GM12891 (cell line): ENCODE measurements at regions not wholly inside any gene's neighbourhood (a gene's known extent, or its start where the extent isn't known, plus 50 kb on each side); places are given as distances from the start of the nearest gene placed in this dataset.

Experiments used
- DNase-seq: peaks from one replicate; pipeline ENCODE4 v3.0.0; 2011; ENCODE audit warnings: low spot score; ENCODE audit not compliant: insufficient read length
- FAIRE-seq: peaks from 2 replicates; lab custom pipeline; 2011; peaks lifted over from hg19 to GRCh38; lab: Jason Lieb, UNC
- PAX5 ChIP-seq: IDR thresholded peaks from 2 replicates; pipeline ENCODE4 v1.6.1; 2011; ENCODE audit warnings: low read length, moderate library complexity, mild to moderate bottlenecking; ENCODE audit not compliant: insufficient read depth, severe bottlenecking
- POLR2A ChIP-seq: IDR thresholded peaks from 2 replicates; pipeline ENCODE4 v1.6.1; 2011; ENCODE audit warnings: low read depth, low read length, control low read depth
- POLR2AphosphoS5 ChIP-seq: IDR thresholded peaks from 2 replicates; pipeline ENCODE4 v1.6.1; 2011; ENCODE audit warnings: low read depth, low read length, control low read depth
- POU2F2 ChIP-seq: IDR thresholded peaks from 2 replicates; pipeline ENCODE4 v1.6.1; 2011; ENCODE audit warnings: low read depth, mild to moderate bottlenecking, control low read depth, low read length, moderate library complexity
- SPI1 ChIP-seq: IDR thresholded peaks from 2 replicates; pipeline ENCODE4 v1.6.1; 2011; ENCODE audit warnings: low read depth, low read length, control low read depth
- TAF1 ChIP-seq: IDR thresholded peaks from 2 replicates; pipeline ENCODE4 v1.6.1; 2011; ENCODE audit warnings: low read depth, low read length, control low read depth

DNA sequence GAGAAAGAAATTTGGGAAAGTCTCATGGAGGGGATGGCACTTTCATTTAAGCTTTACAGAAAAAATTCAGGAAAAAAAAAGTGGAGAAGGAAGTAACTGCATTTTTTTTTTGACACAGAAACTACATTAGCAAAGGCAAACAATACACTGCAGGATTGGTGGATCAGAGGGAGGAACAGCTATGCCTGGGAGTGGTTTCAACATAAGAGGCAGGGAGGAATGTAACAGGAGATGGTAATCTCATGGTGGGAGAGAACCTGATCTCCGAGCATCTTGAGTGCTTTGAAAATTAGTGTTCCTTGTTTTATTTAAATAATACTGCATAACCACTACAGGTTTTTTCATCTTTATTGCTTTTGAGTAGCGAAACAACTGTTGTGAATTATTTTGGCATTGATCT is 249.4 kb downstream of the FAM170A start:
- FAIRE-seq (no peak), DNase-seq (no peak)

DNA sequence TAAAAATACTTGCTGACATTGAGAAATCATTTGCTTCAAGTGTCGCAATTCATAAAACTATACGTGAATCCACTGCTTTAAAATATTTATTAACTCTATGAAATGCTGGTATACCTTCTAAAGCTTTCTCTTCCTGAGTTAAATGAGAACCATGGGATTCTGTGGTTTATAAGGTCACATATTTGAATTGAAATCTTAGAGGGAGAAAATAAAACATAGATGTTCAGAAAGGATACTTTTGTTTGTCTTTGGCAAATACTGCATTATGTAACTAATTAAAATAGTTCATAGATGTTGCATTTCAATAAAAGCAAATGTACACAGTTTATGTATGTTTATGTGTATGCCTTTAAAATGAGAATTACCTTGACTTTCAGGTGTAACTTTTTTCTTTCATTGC is 250.1 kb downstream of the FAM170A start:
- TF ChIP-seq SPI1 (no peak), PAX5 (no peak), POLR2A (no peak), POLR2AphosphoS5 (no peak), TAF1 (no peak), POU2F2 (no peak)
- FAIRE-seq (no peak), DNase-seq (no peak)

More for the DNA sequence above, 249.4 kb downstream of the FAM170A start:
- TF ChIP-seq TAF1: no peak
- no peak for TF ChIP-seq POLR2A
- no peak for TF ChIP-seq SPI1
- TF ChIP-seq POU2F2: no peak
- TF ChIP-seq POLR2AphosphoS5: no peak
- TF ChIP-seq PAX5: no peak

DNA sequence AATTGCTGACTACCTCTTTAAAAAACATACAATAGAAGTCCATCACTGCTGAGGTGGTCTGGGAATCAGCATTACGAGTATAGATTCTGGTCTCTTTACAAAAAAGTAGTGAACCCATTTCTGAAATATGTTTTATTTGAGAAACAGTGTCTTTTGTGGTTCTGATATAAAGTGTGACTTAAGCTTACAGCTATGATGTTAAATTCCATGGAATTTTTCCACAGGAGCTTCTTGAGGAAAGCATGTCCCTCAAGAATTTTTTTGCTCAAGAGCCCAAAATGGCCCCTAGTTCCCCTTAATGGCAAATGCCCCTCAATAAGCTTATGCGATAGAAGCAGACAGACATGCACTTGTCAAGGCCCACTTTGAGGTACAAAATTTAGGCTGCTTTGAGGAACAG is 265.7 kb downstream of the FAM170A start:
- DNase-seq: no peak
- FAIRE-seq: no peak
- no peak for TF ChIP-seq SPI1
- no peak for TF ChIP-seq POU2F2
- no peak for TF ChIP-seq POLR2AphosphoS5
- no peak for TF ChIP-seq PAX5
- TF ChIP-seq POLR2A: no peak
- no peak for TF ChIP-seq TAF1

DNA sequence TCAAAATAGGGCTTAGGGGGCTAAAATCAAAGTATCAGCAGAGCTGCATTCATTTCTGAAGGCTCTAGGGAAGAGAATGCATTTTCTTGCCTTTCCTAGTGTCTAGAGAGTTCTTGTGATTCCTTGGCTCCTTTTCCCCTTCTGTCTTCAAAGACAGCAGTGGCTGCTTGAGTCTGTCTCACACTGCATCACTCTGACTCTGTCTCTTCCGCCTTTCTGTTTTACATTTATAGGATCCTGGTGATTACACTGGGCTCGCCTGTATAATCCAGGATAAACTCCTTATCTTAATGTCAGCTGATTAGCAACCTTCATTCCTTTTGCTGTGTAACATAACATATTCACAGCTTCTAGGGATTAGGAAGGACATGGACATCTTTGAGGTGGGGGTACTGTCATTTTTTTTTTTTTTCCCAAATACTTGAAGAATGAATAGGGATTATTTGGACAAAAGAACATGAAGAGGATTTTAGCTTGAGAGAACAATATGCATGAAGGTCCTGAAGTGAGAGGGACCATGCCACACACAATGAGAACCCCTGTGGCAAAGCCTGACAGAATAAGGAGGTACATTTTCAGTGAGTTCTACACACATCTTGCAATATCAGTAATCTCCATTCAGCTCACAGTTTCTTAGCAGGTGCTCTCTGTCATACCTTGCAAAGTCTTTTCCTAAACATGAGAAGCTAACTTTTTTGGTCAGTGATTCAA is 267.6 kb downstream of the FAM170A start:
- no peak for FAIRE-seq
- no peak for TF ChIP-seq POU2F2
- no peak for TF ChIP-seq PAX5
- no peak for TF ChIP-seq SPI1
- no peak for TF ChIP-seq POLR2A
- no peak for TF ChIP-seq TAF1
- no peak for TF ChIP-seq POLR2AphosphoS5
- no peak for DNase-seq

DNA sequence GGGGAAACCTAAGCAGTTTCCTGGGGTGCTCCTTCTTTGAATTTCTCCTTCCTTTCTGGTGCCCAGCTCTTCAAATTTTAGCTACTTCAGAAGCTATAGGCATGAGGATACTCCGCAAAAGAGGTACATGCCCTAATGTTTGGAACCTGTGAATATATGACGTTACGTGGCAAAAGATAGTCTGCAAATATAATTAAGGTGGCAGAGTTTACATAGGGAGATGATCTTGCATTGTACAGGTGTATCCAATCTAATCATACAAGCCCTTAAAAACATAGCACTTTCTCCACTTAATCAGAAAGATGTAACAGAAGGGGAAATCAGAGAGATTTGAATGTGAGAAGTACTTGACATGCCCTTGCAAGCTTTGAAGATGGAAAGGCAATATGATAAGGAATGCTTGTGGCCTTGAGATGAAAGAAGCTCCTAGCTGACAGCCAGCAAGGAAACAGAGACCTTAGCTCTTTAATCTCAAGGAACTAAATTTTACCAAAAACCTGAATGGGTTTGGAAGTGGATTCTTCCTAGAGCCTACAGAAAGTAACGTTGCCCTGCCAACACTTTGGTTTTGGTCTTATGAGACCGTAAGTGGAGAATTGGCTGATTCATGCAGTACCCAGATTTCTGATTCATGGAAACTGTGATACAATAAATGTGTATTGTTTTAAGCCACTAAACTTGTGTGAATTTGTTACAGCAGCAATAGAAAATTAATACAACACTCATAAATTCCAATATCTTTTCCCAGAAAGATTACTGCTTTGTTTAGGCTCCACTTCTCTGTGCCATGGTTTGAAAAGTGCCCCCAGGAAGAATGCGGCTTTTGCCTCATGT is 268.4 kb downstream of the FAM170A start:
- FAIRE-seq (no peak), DNase-seq (no peak)
- TF ChIP-seq POLR2A (no peak), TAF1 (no peak), PAX5 (no peak)

DNA sequence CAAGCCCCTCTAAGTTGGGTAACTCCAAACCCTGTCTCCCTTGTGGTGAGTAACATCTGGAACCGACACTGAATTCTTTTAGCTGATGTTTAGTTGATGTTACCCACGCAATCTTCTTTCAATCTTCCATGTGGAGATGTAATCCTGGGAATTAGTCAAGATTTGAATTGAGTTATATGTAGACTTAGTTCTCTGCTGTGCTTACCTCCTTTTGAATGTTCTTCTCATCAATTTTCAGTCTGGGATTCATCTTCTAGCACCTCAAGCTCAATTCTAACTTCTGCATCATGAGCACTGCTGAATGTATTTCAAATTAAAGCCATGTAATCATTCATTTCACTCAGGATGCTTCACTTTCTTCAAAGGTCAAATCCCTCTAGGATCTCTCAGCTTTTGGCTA is 270.6 kb downstream of the FAM170A start:
- DNase-seq (no peak), FAIRE-seq (no peak)
- TF ChIP-seq TAF1: no peak
- no peak for TF ChIP-seq PAX5
- TF ChIP-seq POU2F2: no peak
- TF ChIP-seq POLR2AphosphoS5: no peak
- no peak for TF ChIP-seq POLR2A
- TF ChIP-seq SPI1: no peak

DNA sequence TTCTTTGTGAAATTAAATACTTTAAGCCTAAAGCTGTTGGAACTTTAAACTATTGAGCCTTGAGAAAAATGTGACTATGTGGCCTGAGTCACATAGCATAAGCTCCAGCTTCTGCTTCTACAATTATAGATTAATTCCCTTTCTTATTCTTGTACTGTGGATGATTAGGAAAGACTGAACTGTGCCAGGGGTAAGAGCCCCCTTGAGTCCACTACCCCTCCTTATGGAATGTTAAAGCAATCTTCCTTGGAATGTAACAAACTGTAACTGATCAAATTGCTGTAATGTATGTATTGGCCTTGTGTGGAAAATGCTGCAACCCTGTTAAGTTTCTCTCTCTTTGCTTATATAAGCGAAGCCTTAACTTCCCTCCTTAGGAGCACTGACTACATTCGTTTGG is 273.2 kb downstream of the FAM170A start:
- TF ChIP-seq POLR2AphosphoS5: no peak
- no peak for TF ChIP-seq POU2F2
- TF ChIP-seq SPI1: no peak
- TF ChIP-seq POLR2A: no peak
- TF ChIP-seq PAX5: no peak
- TF ChIP-seq TAF1: no peak
- DNase-seq: no peak
- no peak for FAIRE-seq

DNA sequence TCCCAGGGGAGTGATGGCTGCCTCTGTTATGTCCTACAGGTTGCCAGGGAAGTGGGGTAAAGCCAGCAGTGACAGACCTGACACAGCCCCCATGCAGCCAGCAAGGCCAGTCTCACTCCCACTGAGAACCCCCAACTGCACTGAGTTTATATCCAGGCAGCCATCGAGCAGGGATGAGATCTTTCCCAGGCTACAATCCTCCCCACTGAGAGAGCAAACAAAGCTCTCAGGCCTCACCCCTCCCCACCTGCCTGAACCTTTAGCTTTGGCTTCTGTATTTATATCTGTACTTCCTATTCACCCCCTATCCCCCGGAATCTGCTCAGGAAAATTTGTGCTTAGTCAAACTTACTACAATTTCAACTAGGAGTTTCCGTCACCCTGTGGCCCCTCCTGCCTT is 284.1 kb downstream of the FAM170A start:
- FAIRE-seq (no peak), DNase-seq (no peak)
- no peak for TF ChIP-seq SPI1

DNA sequence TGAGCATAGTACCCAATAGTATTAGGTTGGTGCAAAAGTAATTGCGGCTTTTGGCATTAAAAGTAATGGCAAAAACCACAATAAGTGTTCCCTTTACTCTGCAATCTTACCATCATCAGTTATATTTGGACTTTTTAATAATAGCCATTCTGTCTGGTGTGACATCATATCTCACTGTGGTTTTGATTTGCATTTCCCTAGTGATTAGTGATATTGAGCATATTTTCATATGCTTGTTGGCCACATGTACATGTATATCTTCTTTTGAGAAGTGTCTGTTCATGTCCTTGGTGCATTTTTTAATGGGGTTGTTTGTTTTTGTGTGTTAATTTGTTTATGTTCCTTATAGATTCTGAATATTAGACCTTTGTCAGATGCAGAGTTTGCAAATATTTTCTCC is 289.9 kb downstream of the FAM170A start:
- no peak for FAIRE-seq
- TF ChIP-seq POU2F2: no peak
- TF ChIP-seq PAX5: no peak
- DNase-seq: no peak

DNA sequence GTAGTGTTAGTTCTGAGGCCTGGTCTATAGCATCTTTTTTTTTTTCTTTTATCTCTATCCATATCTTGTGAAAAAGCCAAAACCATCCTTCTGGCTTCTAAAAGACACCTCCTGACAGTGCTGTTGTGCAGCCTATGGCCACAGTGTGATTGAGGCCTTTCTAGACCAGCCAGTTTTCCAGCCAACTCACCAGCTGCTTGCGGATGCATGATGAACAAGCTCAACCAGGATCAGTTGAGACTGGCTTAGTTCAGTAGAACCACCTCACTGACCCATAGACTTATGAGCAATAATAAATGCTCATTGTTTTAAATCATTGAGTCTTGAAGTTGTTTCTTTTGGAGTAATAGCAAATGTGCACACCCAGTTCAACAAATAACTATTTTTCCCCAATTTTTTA is 296.9 kb downstream of the FAM170A start:
- FAIRE-seq: no peak
- DNase-seq: no peak
- TF ChIP-seq POLR2AphosphoS5: no peak
- no peak for TF ChIP-seq PAX5
- TF ChIP-seq POU2F2: no peak
- TF ChIP-seq POLR2A: no peak
- no peak for TF ChIP-seq TAF1
- no peak for TF ChIP-seq SPI1
